SK-N-SH treated with all-trans-retinoic acid at 6 μM for 48 hours (cell line): ENCODE measurements at regions not wholly inside any gene's neighbourhood (a gene's known extent, or its start where the extent isn't known, plus 50 kb on each side); places are given as distances from the start of the nearest gene placed in this dataset.

Source experiments
- ATAC-seq: fragments of 200-7000 bp; cut with Tn5 transposase; 3 replicates; pipeline ENCODE4 v1.9.1; 2020; ENCODE audit warnings: mild to moderate bottlenecking, moderate library complexity
- ARNTL ChIP-seq: fragments of 450-650 bp; formaldehyde crosslinking; IDR thresholded peaks from 2 replicates; pipeline ENCODE4 v1.5.0; 2020; ENCODE audit warnings: low read depth, mild to moderate bottlenecking, moderate library complexity, borderline replicate concordance
- BACH2 ChIP-seq: fragments of 250-450 bp; sonication (Bioruptor Pico); IDR thresholded peaks from 2 replicates; pipeline ENCODE4 v1.9.0; 2021; ENCODE audit warnings: mild to moderate bottlenecking, borderline replicate concordance
- CREB5 ChIP-seq: fragments of 250-450 bp; sonication (Bioruptor Pico); IDR thresholded peaks from 2 replicates; pipeline ENCODE4 v1.5.1; 2020; ENCODE audit warnings: low read depth, mild to moderate bottlenecking, moderate library complexity
- CSDC2 ChIP-seq: fragments of 250-450 bp; sonication (Bioruptor Pico); IDR thresholded peaks from 2 replicates; pipeline ENCODE4 v1.5.0; 2020; ENCODE audit warnings: mild to moderate bottlenecking, moderate library complexity
- ESRRG ChIP-seq: fragments of 250-450 bp; sonication (Bioruptor Pico); IDR thresholded peaks from 2 replicates; pipeline ENCODE4 v1.6.1; 2021; ENCODE audit warnings: mild to moderate bottlenecking
- GLIS3 ChIP-seq: fragments of 250-450 bp; sonication (Bioruptor Pico); IDR thresholded peaks from 2 replicates; pipeline ENCODE4 v1.5.0; 2020; ENCODE audit warnings: mild to moderate bottlenecking, moderate library complexity
- ISL1 ChIP-seq: fragments of 250-450 bp; sonication (Bioruptor Pico); IDR thresholded peaks from 2 replicates; pipeline ENCODE4 v2.1.2; 2022; ENCODE audit warnings: mild to moderate bottlenecking, moderate library complexity
- OSR1 ChIP-seq: fragments of 250-450 bp; sonication (Bioruptor Pico); IDR thresholded peaks from 2 replicates; pipeline ENCODE4 v1.8.0; 2022; ENCODE audit warnings: moderate library complexity, mild to moderate bottlenecking, inconsistent platforms
- PATZ1 ChIP-seq: fragments of 250-450 bp; sonication (Bioruptor Pico); IDR thresholded peaks from 2 replicates; pipeline ENCODE4 v1.8.0; 2020; ENCODE audit warnings: mild to moderate bottlenecking, moderate library complexity, borderline replicate concordance
- POU6F1 ChIP-seq: fragments of 250-450 bp; sonication (Bioruptor Pico); IDR thresholded peaks from 2 replicates; pipeline ENCODE4 v1.8.0; 2021; ENCODE audit warnings: low read depth, mild to moderate bottlenecking, moderate library complexity, borderline replicate concordance
- PPARA ChIP-seq: fragments of 250-450 bp; sonication (Bioruptor Pico); IDR thresholded peaks from 2 replicates; pipeline ENCODE4 v1.5.0; 2020; ENCODE audit warnings: mild to moderate bottlenecking, borderline replicate concordance
- RARB ChIP-seq: fragments of 250-450 bp; sonication (Bioruptor Pico); IDR thresholded peaks from 2 replicates; pipeline ENCODE4 v1.8.0; 2021; ENCODE audit warnings: mild to moderate bottlenecking, moderate library complexity
- SNAI2 ChIP-seq: fragments of 250-450 bp; sonication (Bioruptor Pico); IDR thresholded peaks from 2 replicates; pipeline ENCODE4 v1.5.0; 2020; ENCODE audit warnings: mild to moderate bottlenecking, moderate library complexity
- TCF4 ChIP-seq: fragments of 250-450 bp; sonication (Bioruptor Pico); IDR thresholded peaks from 2 replicates; pipeline ENCODE4 v1.8.0; 2021; ENCODE audit warnings: mild to moderate bottlenecking, moderate library complexity, borderline replicate concordance
- TOX ChIP-seq: fragments of 250-450 bp; sonication (Bioruptor Pico); IDR thresholded peaks from 2 replicates; pipeline ENCODE4 v1.8.0; 2021; ENCODE audit warnings: mild to moderate bottlenecking, moderate library complexity, borderline replicate concordance
- ZFP3 ChIP-seq: fragments of 250-450 bp; sonication (Bioruptor Pico); IDR thresholded peaks from 2 replicates; pipeline ENCODE4 v1.5.0; 2020; ENCODE audit warnings: mild to moderate bottlenecking, moderate library complexity
- ZFP30 ChIP-seq: fragments of 450-650 bp; formaldehyde crosslinking; IDR thresholded peaks from 2 replicates; pipeline ENCODE4 v1.5.0; 2022; ENCODE audit warnings: mild to moderate bottlenecking, moderate library complexity
- ZNF565 ChIP-seq: fragments of 450-650 bp; formaldehyde crosslinking; conservative IDR thresholded peaks from 2 replicates; pipeline ENCODE4 v1.5.0; 2020; ENCODE audit warnings: low read depth, mild to moderate bottlenecking, moderate library complexity
- ZNF8 ChIP-seq: fragments of 450-650 bp; formaldehyde crosslinking; IDR thresholded peaks from 2 replicates; pipeline ENCODE4 v1.5.0; 2020; ENCODE audit warnings: mild to moderate bottlenecking, moderate library complexity
- TF ChIP-seq, protein P1 (sequence below): fragments of 250-450 bp; sonication (Bioruptor Pico); IDR thresholded peaks from 2 replicates; pipeline ENCODE4 v1.5.0; 2020; ENCODE audit warnings: mild to moderate bottlenecking, moderate library complexity
- TF ChIP-seq, protein P2 (sequence below): fragments of 250-450 bp; sonication (Bioruptor Pico); IDR thresholded peaks from 2 replicates; pipeline ENCODE4 v1.5.1; 2021; ENCODE audit warnings: mild to moderate bottlenecking, moderate library complexity

DNA sequence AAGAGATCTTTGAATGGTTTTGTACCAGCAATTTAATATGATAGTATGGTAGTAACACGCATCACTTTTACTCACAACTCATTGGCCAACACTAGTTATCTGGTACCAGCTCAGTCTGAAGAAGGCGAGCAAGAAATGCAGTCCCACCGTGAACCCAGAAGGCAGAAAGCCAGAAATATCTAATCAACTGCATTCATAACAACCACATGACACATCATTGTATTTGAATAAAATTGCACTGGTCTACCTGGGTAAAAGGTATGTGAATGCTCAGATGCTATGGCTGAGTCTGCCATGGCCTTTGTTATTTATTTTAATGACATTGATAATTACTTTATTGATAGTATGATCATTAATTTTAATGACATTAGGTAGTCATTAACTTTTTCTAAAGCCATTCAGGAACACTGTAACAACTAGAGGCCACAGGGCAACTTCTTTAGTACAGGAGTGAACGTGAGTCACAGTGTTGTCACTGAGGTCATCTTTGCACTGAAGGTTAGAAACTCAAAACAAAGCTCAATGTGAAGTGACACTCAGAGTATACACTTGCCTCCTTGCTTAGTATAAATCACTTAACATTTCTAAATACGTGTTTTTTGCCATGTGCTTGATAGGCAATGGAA is 475.6 kb upstream of the TNP1 start (continued):
- TF ChIP-seq, protein P1, sequence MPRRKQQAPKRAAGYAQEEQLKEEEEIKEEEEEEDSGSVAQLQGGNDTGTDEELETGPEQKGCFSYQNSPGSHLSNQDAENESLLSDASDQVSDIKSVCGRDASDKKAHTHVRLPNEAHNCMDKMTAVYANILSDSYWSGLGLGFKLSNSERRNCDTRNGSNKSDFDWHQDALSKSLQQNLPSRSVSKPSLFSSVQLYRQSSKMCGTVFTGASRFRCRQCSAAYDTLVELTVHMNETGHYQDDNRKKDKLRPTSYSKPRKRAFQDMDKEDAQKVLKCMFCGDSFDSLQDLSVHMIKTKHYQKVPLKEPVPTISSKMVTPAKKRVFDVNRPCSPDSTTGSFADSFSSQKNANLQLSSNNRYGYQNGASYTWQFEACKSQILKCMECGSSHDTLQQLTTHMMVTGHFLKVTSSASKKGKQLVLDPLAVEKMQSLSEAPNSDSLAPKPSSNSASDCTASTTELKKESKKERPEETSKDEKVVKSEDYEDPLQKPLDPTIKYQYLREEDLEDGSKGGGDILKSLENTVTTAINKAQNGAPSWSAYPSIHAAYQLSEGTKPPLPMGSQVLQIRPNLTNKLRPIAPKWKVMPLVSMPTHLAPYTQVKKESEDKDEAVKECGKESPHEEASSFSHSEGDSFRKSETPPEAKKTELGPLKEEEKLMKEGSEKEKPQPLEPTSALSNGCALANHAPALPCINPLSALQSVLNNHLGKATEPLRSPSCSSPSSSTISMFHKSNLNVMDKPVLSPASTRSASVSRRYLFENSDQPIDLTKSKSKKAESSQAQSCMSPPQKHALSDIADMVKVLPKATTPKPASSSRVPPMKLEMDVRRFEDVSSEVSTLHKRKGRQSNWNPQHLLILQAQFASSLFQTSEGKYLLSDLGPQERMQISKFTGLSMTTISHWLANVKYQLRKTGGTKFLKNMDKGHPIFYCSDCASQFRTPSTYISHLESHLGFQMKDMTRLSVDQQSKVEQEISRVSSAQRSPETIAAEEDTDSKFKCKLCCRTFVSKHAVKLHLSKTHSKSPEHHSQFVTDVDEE (CRISPR knock-in tag), result no peak
- no peak for TF ChIP-seq ZFP3 (CRISPR knock-in tag)

- ATAC-seq, result no peak
- no peak for TF ChIP-seq PPARA
- no peak for TF ChIP-seq CREB5 (CRISPR knock-in tag)
- no peak for TF ChIP-seq ZFP30 (CRISPR knock-in tag)
- TF ChIP-seq TOX (CRISPR knock-in tag), result no peak
- TF ChIP-seq ISL1 (CRISPR knock-in tag), result no peak
Observed at GRCh38 chr2:217334561-217334960, 474.7 kb upstream of the TNP1 start.

DNA sequence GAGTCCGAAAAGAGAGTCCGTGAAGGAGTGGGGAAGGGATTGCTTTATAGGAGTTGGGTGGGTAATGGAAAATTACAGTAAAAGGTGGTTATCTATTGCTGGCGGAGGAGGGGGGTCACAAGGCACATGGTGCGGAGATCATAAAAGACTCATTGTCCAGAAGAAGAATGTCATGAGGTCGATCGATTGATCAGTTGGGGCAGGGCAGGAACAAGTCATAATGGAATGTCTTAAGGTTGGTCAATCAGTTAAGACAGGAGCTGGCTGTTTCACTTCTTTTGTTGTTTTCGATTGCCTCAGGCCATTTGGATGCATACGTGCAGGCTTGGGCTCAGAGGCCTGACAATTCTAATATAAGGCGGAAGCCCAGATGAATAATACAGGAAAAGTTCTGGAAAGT is 473.0 kb upstream of the TNP1 start:
- no peak for TF ChIP-seq CREB5 (CRISPR knock-in tag)
- TF ChIP-seq TCF4 (CRISPR knock-in tag), result no peak
- no peak for TF ChIP-seq GLIS3 (CRISPR knock-in tag)
- no peak for TF ChIP-seq ZNF565 (CRISPR knock-in tag)
- TF ChIP-seq SNAI2, result no peak
- TF ChIP-seq ESRRG (CRISPR knock-in tag), result no peak
- TF ChIP-seq ZNF8 (CRISPR knock-in tag), result no peak
- no peak for TF ChIP-seq OSR1 (CRISPR knock-in tag)
- TF ChIP-seq PATZ1 (CRISPR knock-in tag), result no peak
- TF ChIP-seq CSDC2 (CRISPR knock-in tag), result no peak
- no peak for TF ChIP-seq RARB
- TF ChIP-seq POU6F1 (CRISPR knock-in tag), result no peak
- TF ChIP-seq TOX (CRISPR knock-in tag), result no peak
- TF ChIP-seq, protein P2, sequence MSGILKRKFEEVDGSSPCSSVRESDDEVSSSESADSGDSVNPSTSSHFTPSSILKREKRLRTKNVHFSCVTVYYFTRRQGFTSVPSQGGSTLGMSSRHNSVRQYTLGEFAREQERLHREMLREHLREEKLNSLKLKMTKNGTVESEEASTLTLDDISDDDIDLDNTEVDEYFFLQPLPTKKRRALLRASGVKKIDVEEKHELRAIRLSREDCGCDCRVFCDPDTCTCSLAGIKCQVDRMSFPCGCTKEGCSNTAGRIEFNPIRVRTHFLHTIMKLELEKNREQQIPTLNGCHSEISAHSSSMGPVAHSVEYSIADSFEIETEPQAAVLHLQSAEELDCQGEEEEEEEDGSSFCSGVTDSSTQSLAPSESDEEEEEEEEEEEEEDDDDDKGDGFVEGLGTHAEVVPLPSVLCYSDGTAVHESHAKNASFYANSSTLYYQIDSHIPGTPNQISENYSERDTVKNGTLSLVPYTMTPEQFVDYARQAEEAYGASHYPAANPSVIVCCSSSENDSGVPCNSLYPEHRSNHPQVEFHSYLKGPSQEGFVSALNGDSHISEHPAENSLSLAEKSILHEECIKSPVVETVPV, result no peak
- no peak for TF ChIP-seq PPARA
- TF ChIP-seq, protein P1 (CRISPR knock-in tag), result no peak
- no peak for TF ChIP-seq ZFP30 (CRISPR knock-in tag)
- TF ChIP-seq ARNTL (CRISPR knock-in tag), result no peak
- no peak for TF ChIP-seq BACH2
- no peak for TF ChIP-seq ISL1 (CRISPR knock-in tag)
- TF ChIP-seq, all 23 proteins: peak for 0
- ATAC-seq, result no peak
